Ectodermal cell (in vitro differentiated cells): ENCODE measurements at regions not wholly inside any gene's neighbourhood (a gene's known extent, or its start where the extent isn't known, plus 50 kb on each side); places are given as distances from the start of the nearest gene placed in this dataset.
"Not testable (repeated sequence)": the region's sequence is repeated elsewhere in the genome, so short reads cannot be mapped to it uniquely, and the experiment has no call there.

ENCODE experiments used
- H3K27ac ChIP-seq: 2 replicates; pipeline ENCODE4 v1.7.0; 2013; ENCODE audit warnings: mild to moderate bottlenecking, low read depth, low read length; ENCODE audit not compliant: insufficient read depth, poor library complexity, severe bottlenecking
- H3K27me3 ChIP-seq: 2 replicates; pipeline ENCODE4 v1.7.0; 2013; ENCODE audit warnings: mild to moderate bottlenecking, low read length; ENCODE audit not compliant: insufficient read depth, control insufficient read depth, poor library complexity, severe bottlenecking
- H3K36me3 ChIP-seq: one replicate; pipeline ENCODE4 v1.7.0; 2013; ENCODE audit warnings: low read length; ENCODE audit not compliant: control insufficient read depth, insufficient read depth
- H3K4me1 ChIP-seq: one replicate; pipeline ENCODE4 v1.7.0; 2013; ENCODE audit warnings: low read length; ENCODE audit not compliant: control insufficient read depth, insufficient read depth
- H3K4me3 ChIP-seq: 2 replicates; pipeline ENCODE4 v1.7.0; 2013; ENCODE audit warnings: low read depth, low read length, control low read depth; ENCODE audit not compliant: insufficient read depth
- H3K9me3 ChIP-seq: 2 replicates; pipeline ENCODE4 v1.7.0; 2013; ENCODE audit warnings: mild to moderate bottlenecking, low read length, moderate library complexity; ENCODE audit not compliant: control insufficient read depth
- WGBS, 2 experiments: methylation state at CpG; one replicate each; pipeline ENCODE4 v1.1.7; 2013; ENCODE audit warnings: missing lambda C conversion rate in 2 of 2; 5-methylcytosine and 5-hydroxymethylcytosine counted together

DNA sequence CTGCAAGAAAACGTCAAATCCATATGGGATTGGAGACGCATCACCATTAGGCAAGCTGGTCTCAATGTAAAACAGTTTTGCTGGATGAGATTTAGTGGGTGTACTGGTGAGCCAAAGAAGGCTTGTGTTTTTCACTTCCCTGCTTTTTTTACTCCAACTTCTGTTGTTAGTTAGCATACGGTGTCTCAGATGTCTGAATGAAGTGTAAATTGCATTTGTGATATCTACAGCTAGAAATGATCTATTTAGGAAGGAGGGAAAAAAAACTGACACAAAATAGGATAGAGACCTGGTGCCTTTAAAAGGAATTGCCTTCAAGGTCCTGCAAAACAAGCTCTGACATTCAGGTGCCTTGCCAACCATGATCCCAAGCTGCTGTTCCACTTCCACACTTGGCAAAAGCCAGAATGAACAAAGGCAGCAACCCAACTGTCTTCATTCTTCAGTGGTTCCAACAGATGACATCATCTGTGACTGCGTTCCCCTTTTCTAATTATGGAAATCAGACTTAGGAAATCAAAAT, 104.2 kb upstream of the RAI14 start:
- no peak overlapping the region for H3K4me3 ChIP-seq
- H3K36me3 ChIP-seq, result no peaks in the 10 kb centered on the region
- no peak overlapping the region for H3K27ac ChIP-seq
- no peaks in the 10 kb centered on the region for H3K4me1 ChIP-seq
- WGBS, 2 experiments, result 92 to 95% methylated on average over 4 of the region's 4 CpGs
- no peaks in the 10 kb centered on the region for H3K27me3 ChIP-seq
- H3K9me3 ChIP-seq, result no peaks in the 10 kb centered on the region

DNA sequence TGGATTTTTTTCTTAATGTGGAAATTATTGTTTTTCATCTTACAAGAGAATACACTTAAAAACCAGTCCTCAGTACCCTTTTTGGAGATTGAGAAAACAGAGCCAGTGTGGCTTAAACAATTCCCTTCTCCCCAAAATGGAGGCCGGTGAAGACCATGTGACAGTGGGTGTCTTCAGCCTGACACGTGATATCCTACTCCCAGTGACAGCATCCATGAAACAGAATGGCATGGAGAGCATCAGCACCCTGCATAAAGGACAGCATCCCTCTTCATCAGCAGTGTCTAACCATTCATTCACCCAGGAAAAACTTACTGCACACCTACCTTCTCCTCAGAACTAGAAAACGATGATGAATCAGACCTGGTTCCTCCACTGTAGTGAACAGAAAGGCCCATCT, 103.4 kb upstream of the RAI14 start:
- Histone ChIP-seq H3K27ac (no peak overlapping the region), H3K4me1 (no peaks in the 10 kb centered on the region), H3K9me3 (no peaks in the 10 kb centered on the region), H3K36me3 (no peaks in the 10 kb centered on the region), H3K27me3 (no peaks in the 10 kb centered on the region), H3K4me3 (no peak overlapping the region)
- 86 to 95% methylated on average over 3 of the region's 3 CpGs for WGBS, 2 experiments

DNA sequence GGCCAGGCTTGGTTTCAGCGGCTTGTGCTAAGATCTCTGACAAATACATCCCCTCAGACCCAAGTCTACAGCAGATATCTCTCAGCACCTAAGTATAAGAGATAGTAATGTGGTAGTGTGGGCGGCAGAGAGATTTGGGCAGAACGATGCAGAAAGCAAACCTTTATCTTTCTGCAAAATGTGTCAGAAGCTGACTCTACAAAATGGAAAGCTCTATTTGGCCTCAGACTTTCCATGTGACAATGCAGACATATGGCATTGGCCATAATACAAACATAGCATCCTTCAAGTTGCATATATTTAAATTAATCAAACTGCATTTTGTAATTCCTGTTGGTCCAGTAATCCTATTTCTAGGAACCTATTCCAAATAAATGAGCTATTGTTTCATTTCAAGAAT, 102.5 kb upstream of the RAI14 start:
- Histone ChIP-seq H3K27ac (no peak overlapping the region), H3K27me3 (no peaks in the 10 kb centered on the region), H3K4me3 (no peak overlapping the region), H3K4me1 (no peaks in the 10 kb centered on the region), H3K36me3 (no peaks in the 10 kb centered on the region), H3K9me3 (no peaks in the 10 kb centered on the region)
- 93 to 94% methylated on average over 3 of the region's 3 CpGs for WGBS, 2 experiments

DNA sequence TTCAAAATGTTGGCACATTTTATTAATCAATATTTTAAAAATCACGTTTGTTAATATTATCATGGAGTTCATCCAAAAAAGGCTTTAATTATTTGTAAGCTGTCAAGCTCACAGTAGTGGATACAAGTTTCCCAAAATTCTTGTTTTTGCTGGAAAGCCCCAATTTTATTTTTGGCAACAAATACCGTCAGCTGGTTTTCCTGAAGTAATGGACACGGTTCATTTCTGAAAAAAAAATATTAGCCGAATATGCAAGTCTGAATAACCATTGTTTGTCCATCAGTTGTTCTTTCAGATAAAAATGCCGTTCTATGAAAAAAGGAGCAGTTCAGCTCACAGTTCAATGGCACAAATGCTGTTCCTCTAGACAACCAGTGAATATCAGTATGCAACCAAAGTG, 101.5 kb upstream of the RAI14 start:
- Histone ChIP-seq H3K27me3 (no peaks in the 10 kb centered on the region), H3K4me1 (no peaks in the 10 kb centered on the region), H3K9me3 (no peaks in the 10 kb centered on the region), H3K27ac (no peak overlapping the region), H3K4me3 (no peak overlapping the region), H3K36me3 (no peaks in the 10 kb centered on the region)
- 73 to 79% methylated on average over 4 to 5 of the region's 5 CpGs for WGBS, 2 experiments

DNA sequence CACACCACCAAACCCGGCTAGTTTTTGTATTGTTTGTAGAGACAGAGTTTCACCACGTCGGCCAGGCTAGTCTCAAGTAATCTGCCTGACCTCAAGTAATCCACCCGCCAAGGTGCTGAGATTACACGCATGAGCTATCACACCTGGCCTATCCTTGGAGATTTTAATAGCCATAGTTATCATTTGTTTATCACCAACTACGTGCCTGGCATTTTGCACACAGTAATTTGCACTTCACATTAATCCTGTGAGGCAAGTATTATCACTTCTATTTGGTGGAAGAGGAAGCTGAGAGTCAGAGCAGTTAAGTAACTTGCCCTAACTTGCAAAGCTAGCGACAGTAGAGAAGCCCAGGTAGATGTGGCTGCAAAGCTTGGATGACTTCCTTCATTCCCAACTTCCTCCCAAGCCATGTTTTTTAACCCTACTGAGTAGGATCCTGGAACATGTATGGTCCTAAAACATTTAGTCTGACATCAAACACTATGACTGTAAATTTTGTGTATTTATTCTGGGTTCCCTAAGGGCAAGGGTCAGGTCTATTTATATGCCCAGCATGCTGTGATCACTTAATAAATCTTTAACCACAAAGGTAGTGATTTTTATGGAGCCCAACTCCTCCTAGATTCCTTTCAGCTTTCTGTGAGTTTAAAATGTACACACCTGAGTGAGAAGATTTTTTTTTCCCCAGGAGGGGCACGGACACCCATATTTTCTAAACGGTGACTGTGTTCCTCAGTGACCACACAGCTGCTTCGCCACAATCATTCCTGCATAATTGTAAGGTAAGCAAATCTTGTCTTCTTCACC, 100.2 kb upstream of the RAI14 start:
- Histone ChIP-seq H3K4me1 (no peaks in the 10 kb centered on the region), H3K27me3 (no peaks in the 10 kb centered on the region), H3K4me3 (no peak overlapping the region), H3K9me3 (no peaks in the 10 kb centered on the region), H3K27ac (no peak overlapping the region), H3K36me3 (no peaks in the 10 kb centered on the region)
- WGBS, 2 experiments, result 91 to 94% methylated on average over 10 of the region's 10 CpGs

DNA sequence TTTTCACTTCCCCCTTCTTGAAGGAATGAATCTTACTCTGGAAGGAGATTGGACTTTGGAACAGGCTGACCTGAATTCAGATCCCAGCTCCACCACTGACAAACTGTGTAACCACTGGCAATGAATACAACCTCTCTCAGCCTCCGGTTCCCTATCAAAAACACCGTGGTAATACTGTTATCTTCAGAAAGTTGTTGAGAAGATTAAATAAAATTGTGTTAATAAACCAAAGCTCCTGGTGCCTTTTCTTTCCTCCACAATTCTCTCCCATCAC, 99.7 kb upstream of the RAI14 start:
- Histone ChIP-seq H3K4me1 (no peaks in the 10 kb centered on the region), H3K4me3 (no peak overlapping the region), H3K9me3 (no peaks in the 10 kb centered on the region), H3K36me3 (no peaks in the 10 kb centered on the region), H3K27ac (no peak overlapping the region), H3K27me3 (no peaks in the 10 kb centered on the region)
- 86% methylated on average over 2 of the region's 2 CpGs; no CpG with 5 or more reads in 1 of the 2 experiments for WGBS, 2 experiments

DNA sequence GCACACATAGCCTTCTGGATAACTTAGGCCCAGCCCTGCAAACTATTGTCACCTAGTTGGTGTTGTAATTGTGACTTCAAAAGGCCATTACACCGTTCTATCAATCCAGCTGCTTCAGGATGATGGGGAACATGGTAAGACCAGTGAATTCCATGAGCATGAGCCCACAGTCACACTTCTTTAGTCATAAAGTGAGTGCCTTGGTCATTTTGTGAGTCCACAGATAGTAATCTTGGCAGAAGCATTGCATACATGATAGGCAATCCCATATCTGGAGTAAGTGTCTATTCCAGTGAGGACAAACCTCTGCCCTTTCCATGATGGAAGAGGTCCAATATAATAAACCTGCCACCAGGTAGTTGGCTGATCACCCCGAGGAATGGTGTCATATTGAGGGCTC, 94.5 kb upstream of the RAI14 start:
- H3K4me1 ChIP-seq, H3K4me3 ChIP-seq, H3K36me3 ChIP-seq, H3K27ac ChIP-seq, H3K27me3 ChIP-seq, H3K9me3 ChIP-seq: not testable (repeated sequence)
- WGBS, 2 experiments, result 85 to 97% methylated on average over 2 of the region's 2 CpGs

DNA sequence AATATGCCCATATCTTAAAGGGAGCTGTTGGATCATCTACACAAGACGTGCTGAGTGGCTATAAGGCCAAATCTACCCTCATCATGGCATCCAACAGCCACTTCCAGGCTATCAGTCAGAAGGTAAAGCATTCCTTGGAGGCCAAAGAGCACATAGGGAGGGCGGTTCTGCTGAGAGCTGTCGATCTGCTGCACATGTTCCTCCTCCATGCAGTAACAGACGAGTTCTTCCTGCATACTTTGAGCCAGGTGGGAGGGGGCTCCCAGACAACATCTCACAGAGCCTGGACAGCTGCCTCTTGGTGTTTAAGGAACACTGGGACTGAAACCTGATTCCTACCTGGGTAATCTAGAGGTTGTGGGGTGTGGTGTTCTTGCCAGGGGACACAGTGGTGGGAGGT, 93.3 kb upstream of the RAI14 start:
- Histone ChIP-seq H3K27me3 (no peaks in the 10 kb centered on the region), H3K36me3 (no peaks in the 10 kb centered on the region), H3K27ac (no peak overlapping the region), H3K4me1 (no peaks in the 10 kb centered on the region), H3K4me3 (no peak overlapping the region), H3K9me3 (no peaks in the 10 kb centered on the region)
- 89 to 91% methylated on average over 4 of the region's 4 CpGs for whole genome bisulfite sequencing, 2 experiments

DNA sequence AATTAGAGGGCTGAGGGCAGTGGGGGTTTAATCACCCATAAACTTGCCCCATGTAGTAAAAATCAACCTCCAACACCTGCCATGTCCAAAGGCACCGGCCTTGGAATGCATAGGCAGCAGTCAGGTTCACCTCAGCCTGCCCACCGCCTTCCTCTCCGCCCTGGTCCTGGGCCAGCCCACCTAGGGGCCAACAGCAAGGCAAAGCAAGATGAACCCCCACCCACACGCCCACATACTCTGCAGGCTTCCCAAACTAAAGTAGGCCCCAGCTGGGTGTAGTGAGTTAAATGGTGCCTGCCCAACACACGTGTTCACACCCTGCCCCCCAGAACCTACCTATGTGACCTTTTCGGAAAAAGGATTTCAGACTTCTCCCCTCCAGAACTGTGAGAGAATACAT, 92.9 kb upstream of the RAI14 start:
- Histone ChIP-seq H3K27ac (no peak overlapping the region), H3K4me3 (no peak overlapping the region), H3K27me3 (no peaks in the 10 kb centered on the region), H3K9me3 (no peaks in the 10 kb centered on the region), H3K4me1 (no peaks in the 10 kb centered on the region), H3K36me3 (no peaks in the 10 kb centered on the region)
- 88 to 96% methylated on average over 5 to 6 of the region's 6 CpGs for WGBS, 2 experiments

DNA sequence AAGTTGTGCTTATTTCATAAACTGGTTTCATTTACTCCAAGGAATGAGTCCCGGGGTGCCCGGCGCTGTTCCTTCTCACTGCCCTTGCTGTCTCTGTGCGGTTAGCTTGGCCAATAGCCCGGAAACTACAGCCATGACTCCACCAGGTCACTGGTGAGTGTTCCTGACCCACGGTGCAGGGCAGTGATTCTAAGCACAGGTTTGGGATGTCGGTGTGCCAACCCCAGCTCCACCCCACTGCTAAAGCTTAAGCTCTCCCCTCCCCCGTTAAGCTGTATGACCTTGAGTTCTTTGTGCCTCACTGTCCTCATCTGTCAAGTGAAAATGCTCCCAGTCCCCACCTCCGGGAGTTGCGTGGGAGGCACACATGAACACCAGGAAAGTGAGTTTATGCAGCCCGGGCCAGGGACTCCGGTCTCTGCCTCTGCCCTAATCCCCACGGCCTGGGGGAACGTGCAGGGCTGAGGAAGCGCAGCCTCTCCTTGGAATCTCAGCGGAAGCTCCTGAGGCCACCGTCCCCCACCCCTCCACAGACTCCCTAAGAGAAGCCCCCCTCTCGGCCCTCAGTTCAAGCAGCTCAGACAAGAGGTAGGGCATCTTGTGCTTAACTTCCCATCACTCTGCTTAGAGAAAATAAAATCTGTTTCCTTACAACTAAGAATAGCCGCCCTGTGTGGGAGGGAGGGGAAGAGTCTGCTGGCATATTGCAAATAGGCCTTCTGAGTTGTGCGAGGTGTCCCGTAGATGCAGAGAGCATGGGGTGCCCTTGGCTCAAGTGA, 92.0 kb upstream of the RAI14 start:
- no peaks in the 10 kb centered on the region for H3K9me3 ChIP-seq
- WGBS, 2 experiments, result 76 to 77% methylated on average over 21 of the region's 21 CpGs
- H3K27me3 ChIP-seq, result no peaks in the 10 kb centered on the region
- no peak overlapping the region for H3K4me3 ChIP-seq
- no peaks in the 10 kb centered on the region for H3K36me3 ChIP-seq
- H3K4me1 ChIP-seq, result no peaks in the 10 kb centered on the region
- no peak overlapping the region for H3K27ac ChIP-seq
